GM10266 (cell line): ENCODE measurements at regions not wholly inside any gene's neighbourhood (a gene's known extent, or its start where the extent isn't known, plus 50 kb on each side); places are given as distances from the start of the nearest gene placed in this dataset.

ENCODE experiments used
- DNase-seq: peaks from one replicate; pipeline ENCODE4 v3.0.0; 2012; ENCODE audit errors: extremely low spot score
- CTCF ChIP-seq: IDR thresholded peaks from 2 replicates; pipeline ENCODE4 v1.5.1; 2012; ENCODE audit warnings: mild to moderate bottlenecking, low read depth; ENCODE audit not compliant: control insufficient read depth, insufficient read depth; ENCODE audit errors: missing control alignments

GRCh38 chr2:42971381-42971780 is 179.0 kb upstream of the HAAO start:
- no peak for TF ChIP-seq CTCF
- DNase-seq, result no peak

GRCh38 chr2:42970151-42970550 is 177.8 kb upstream of the HAAO start:
- DNase-seq, result no peak
- TF ChIP-seq CTCF, result no peak

GRCh38 chr2:42969231-42970150 is 177.1 kb upstream of the HAAO start:
- no peak for DNase-seq
- no peak for TF ChIP-seq CTCF

GRCh38 chr2:42967959-42968674 is 175.7 kb upstream of the HAAO start:
- TF ChIP-seq CTCF, result no peak
- no peak for DNase-seq

- DNase-seq, result no peak
- TF ChIP-seq CTCF, result no peak
Measured at GRCh38 chr2:42965910-42966309, 173.5 kb upstream of the HAAO start.

- no peak for DNase-seq
- TF ChIP-seq CTCF, result no peak
Measured at GRCh38 chr2:42965196-42965595, 172.8 kb upstream of the HAAO start.
